H9 (cell line): ENCODE measurements at regions not wholly inside any gene's neighbourhood (a gene's known extent, or its start where the extent isn't known, plus 50 kb on each side); places are given as distances from the start of the nearest gene placed in this dataset.

ENCODE experiments used
- DNase-seq: peaks from one replicate; pipeline ENCODE4 v3.0.0-alpha.2; 2017
- H2AFZ ChIP-seq: one replicate; pipeline ENCODE4 v1.6.1; 2013; ENCODE audit warnings: mild to moderate bottlenecking, low read length, control low read depth, moderate library complexity
- H2AK5ac ChIP-seq: 2 replicates; pipeline ENCODE4 v1.6.1; 2013; ENCODE audit warnings: low read length, control low read depth, mixed read lengths; ENCODE audit not compliant: insufficient read length
- H2BK120ac ChIP-seq: one replicate; pipeline ENCODE4 v1.6.1; 2013; ENCODE audit warnings: low read depth, mild to moderate bottlenecking, low read length, control low read depth, inconsistent platforms; ENCODE audit not compliant: poor library complexity, severe bottlenecking
- H2BK12ac ChIP-seq: 2 replicates; pipeline ENCODE4 v1.6.1; 2013; ENCODE audit warnings: low read length, control low read depth, mixed read lengths, low read depth; ENCODE audit not compliant: insufficient read length
- H2BK15ac ChIP-seq: 2 replicates; pipeline ENCODE4 v1.6.1; 2013; ENCODE audit warnings: low read depth, low read length, control low read depth
- H2BK20ac ChIP-seq: one replicate; pipeline ENCODE4 v1.6.1; 2013; ENCODE audit warnings: low read depth, mild to moderate bottlenecking, low read length, control low read depth, inconsistent platforms; ENCODE audit not compliant: poor library complexity, severe bottlenecking
- H2BK5ac ChIP-seq: 2 replicates; pipeline ENCODE4 v1.6.1; 2013; ENCODE audit warnings: low read length, control low read depth, mixed read lengths; ENCODE audit not compliant: insufficient read length
- H3K14ac ChIP-seq: 2 replicates; pipeline ENCODE4 v1.6.1; 2013; ENCODE audit warnings: low read length, control low read depth; ENCODE audit not compliant: insufficient read depth
- H3K18ac ChIP-seq: 2 replicates; pipeline ENCODE4 v1.6.1; 2013; ENCODE audit warnings: low read depth, mild to moderate bottlenecking, mixed read lengths, low read length, control low read depth; ENCODE audit not compliant: insufficient read length
- H3K23ac ChIP-seq: 2 replicates; pipeline ENCODE4 v1.6.1; 2013; ENCODE audit warnings: low read length, control low read depth, mixed read lengths, low read depth; ENCODE audit not compliant: insufficient read length
- H3K23me2 ChIP-seq: 2 replicates; pipeline ENCODE4 v1.6.1; 2013; ENCODE audit warnings: low read depth, mild to moderate bottlenecking, mixed read lengths, low read length, control low read depth; ENCODE audit not compliant: insufficient read length, poor library complexity, severe bottlenecking
- H3K27ac ChIP-seq: 2 replicates; pipeline ENCODE4 v1.5.1; 2013; ENCODE audit warnings: low read length, control low read depth, mixed read lengths, low read depth; ENCODE audit not compliant: insufficient read length
- H3K27me3 ChIP-seq: 2 replicates; pipeline ENCODE4 v1.6.1; 2013; ENCODE audit warnings: low read length, control low read depth, inconsistent platforms; ENCODE audit not compliant: insufficient read depth
- H3K4ac ChIP-seq: 2 replicates; pipeline ENCODE4 v1.6.1; 2013; ENCODE audit warnings: low read depth, mild to moderate bottlenecking, control low read depth, inconsistent platforms, low read length, moderate library complexity
- H3K4me1 ChIP-seq: 2 replicates; pipeline ENCODE4 v1.6.1; 2013; ENCODE audit warnings: low read length, control low read depth, inconsistent platforms; ENCODE audit not compliant: insufficient read depth
- H3K4me2 ChIP-seq: 2 replicates; pipeline ENCODE4 v1.6.1; 2013; ENCODE audit warnings: low read length, control low read depth, mixed read lengths; ENCODE audit not compliant: insufficient read length, insufficient read depth
- H3K56ac ChIP-seq: 2 replicates; pipeline ENCODE4 v1.6.1; 2013; ENCODE audit warnings: low read depth, mild to moderate bottlenecking, mixed read lengths, low read length, control low read depth; ENCODE audit not compliant: insufficient read length
- H3K79me1 ChIP-seq: 2 replicates; pipeline ENCODE4 v1.6.1; 2013; ENCODE audit warnings: low read depth, mild to moderate bottlenecking, moderate library complexity, low read length, control low read depth, inconsistent platforms; ENCODE audit not compliant: insufficient read depth, poor library complexity, severe bottlenecking
- H3K79me2 ChIP-seq: 2 replicates; pipeline ENCODE4 v1.6.1; 2013; ENCODE audit warnings: low read length, control low read depth, inconsistent platforms; ENCODE audit not compliant: insufficient read depth
- H3K9ac ChIP-seq: 2 replicates; pipeline ENCODE4 v1.6.1; 2013; ENCODE audit warnings: low read length, control low read depth, mixed read lengths; ENCODE audit not compliant: insufficient read length; ENCODE audit errors: extremely low read depth
- H3K9me3 ChIP-seq: one replicate; pipeline ENCODE4 v1.6.1; 2013; ENCODE audit warnings: low read depth, low read length, inconsistent platforms; ENCODE audit not compliant: control insufficient read depth
- H3T11ph ChIP-seq: one replicate; pipeline ENCODE4 v1.6.1; 2013; ENCODE audit warnings: mild to moderate bottlenecking, low read length, control low read depth, inconsistent platforms
- H4K20me1 ChIP-seq: one replicate; pipeline ENCODE4 v1.6.1; 2013; ENCODE audit not compliant: control insufficient read depth, insufficient read length, insufficient read depth
- H4K5ac ChIP-seq: 2 replicates; pipeline ENCODE4 v1.6.1; 2013; ENCODE audit warnings: low read depth, mild to moderate bottlenecking, mixed read lengths, low read length, control low read depth; ENCODE audit not compliant: insufficient read length
- H4K8ac ChIP-seq: replicated peaks from 2 replicates; pipeline ENCODE4 v1.6.1; 2013; ENCODE audit warnings: low read length, control low read depth, mixed read lengths, low read depth; ENCODE audit not compliant: insufficient read length
- H4K91ac ChIP-seq: 2 replicates; pipeline ENCODE4 v1.6.1; 2013; ENCODE audit warnings: low read depth, mild to moderate bottlenecking, moderate library complexity, mixed read lengths, low read length, control low read depth; ENCODE audit not compliant: insufficient read length
- H3K27ac Mint-ChIP-seq, 3 experiments: 2 replicates in 2 of 3; 3 replicates in 1 of 3; pipeline ENCODE4 v1.8.0; 2020 to 2021; ENCODE audit warnings: mixed read lengths in 3 of 3, mild to moderate bottlenecking in 1 of 3, moderate library complexity in 1 of 3
- H3K27me3 Mint-ChIP-seq: 2 replicates; pipeline ENCODE4 v1.8.0; 2021; ENCODE audit warnings: low read depth, mild to moderate bottlenecking, moderate library complexity, mixed read lengths
- H3K36me3 Mint-ChIP-seq, 3 experiments: 2 replicates in 2 of 3; 3 replicates in 1 of 3; pipeline ENCODE4 v1.8.0; 2020 to 2021; ENCODE audit warnings: low read depth in 3 of 3, mixed read lengths in 3 of 3; ENCODE audit not compliant: insufficient read depth in 1 of 3
- H3K4me1 Mint-ChIP-seq, 2 experiments: 2 replicates each; pipeline ENCODE4 v1.8.0; 2020; ENCODE audit warnings: mixed read lengths in 2 of 2
- H3K4me3 Mint-ChIP-seq, 2 experiments: 2 replicates in 1 of 2; 3 replicates in 1 of 2; pipeline ENCODE4 v1.8.0; 2020 to 2021; ENCODE audit warnings: mild to moderate bottlenecking in 2 of 2, mixed read lengths in 2 of 2, moderate library complexity in 1 of 2
- H3K9me3 Mint-ChIP-seq, 2 experiments: 2 replicates in 1 of 2; 3 replicates in 1 of 2; pipeline ENCODE4 v1.8.0; 2020; ENCODE audit warnings: mild to moderate bottlenecking in 2 of 2, mixed read lengths in 2 of 2, moderate library complexity in 1 of 2
- WGBS: extraction: QIAGEN DNeasy Blood & Tissue Kit; methylation state at CpG from one replicate; pipeline ENCODE4 v1.1.7; 2013; ENCODE audit warnings: missing lambda C conversion rate, low lambda C conversion rate, mixed read lengths; ENCODE audit not compliant: insufficient read length; ENCODE audit errors: extremely low coverage; 5-methylcytosine and 5-hydroxymethylcytosine counted together
- TF ChIP-seq, protein P1 (sequence below): fragments of 200-600 bp; sonication (generic); conservative IDR thresholded peaks from 3 replicates; pipeline ENCODE4 v1.8.0; 2021; ENCODE audit warnings: antibody characterized with exemption, mild to moderate bottlenecking

DNA sequence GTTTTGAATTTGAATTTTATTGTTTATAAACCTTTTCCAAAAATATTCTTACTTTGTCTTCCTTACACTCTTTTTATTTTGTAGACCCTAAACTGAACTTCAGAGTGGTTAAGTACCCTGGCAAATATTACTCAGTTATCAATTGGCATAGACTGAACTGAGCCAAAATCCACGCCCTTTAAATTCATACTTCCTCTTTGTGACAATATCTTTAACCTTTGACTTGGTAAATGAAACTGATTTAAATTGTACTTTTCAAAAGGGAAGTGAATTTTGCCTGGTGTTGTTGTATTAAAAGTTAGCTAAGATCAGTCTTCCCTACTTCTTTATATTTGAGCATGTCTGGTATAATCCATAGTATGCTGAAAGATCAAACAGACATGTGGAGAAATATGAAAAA lies 184.3 kb upstream of the USP15 start:
- TF ChIP-seq, protein P1, sequence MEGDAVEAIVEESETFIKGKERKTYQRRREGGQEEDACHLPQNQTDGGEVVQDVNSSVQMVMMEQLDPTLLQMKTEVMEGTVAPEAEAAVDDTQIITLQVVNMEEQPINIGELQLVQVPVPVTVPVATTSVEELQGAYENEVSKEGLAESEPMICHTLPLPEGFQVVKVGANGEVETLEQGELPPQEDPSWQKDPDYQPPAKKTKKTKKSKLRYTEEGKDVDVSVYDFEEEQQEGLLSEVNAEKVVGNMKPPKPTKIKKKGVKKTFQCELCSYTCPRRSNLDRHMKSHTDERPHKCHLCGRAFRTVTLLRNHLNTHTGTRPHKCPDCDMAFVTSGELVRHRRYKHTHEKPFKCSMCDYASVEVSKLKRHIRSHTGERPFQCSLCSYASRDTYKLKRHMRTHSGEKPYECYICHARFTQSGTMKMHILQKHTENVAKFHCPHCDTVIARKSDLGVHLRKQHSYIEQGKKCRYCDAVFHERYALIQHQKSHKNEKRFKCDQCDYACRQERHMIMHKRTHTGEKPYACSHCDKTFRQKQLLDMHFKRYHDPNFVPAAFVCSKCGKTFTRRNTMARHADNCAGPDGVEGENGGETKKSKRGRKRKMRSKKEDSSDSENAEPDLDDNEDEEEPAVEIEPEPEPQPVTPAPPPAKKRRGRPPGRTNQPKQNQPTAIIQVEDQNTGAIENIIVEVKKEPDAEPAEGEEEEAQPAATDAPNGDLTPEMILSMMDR: no peak
- WGBS: no CpG with 5 or more reads among the region's 1 CpG

More for the DNA sequence above, 184.3 kb upstream of the USP15 start:
- Histone ChIP-seq H4K91ac (no peak overlapping the region), H4K20me1 (no peaks in the 10 kb centered on the region), H4K8ac (no peak overlapping the region), H3K23ac (no peak overlapping the region), H2BK20ac (no peak overlapping the region), H3K27ac (no peak overlapping the region), H2BK120ac (no peak overlapping the region), H3K79me1 (no peaks in the 10 kb centered on the region), H4K5ac (no peak overlapping the region), H3K79me2 (no peaks in the 10 kb centered on the region), H2AFZ (no peak overlapping the region), H3K14ac (no peak overlapping the region), H2BK5ac (no peak overlapping the region), H3K9me3 (no peaks in the 10 kb centered on the region), H3K4ac (no peak overlapping the region), H3K18ac (no peak overlapping the region), H3K4me2 (no peak overlapping the region), H2BK15ac (no peak overlapping the region), H2AK5ac (no peak overlapping the region), H2BK12ac (no peak overlapping the region), H3K4me1 (peaks cover 2% of the 10 kb centered on the region; the same call in 1 of the 2 replicates), H3T11ph (no peak overlapping the region), H3K27me3 (no peaks in the 10 kb centered on the region), H3K9ac (no peak overlapping the region), H3K23me2 (no peaks in the 10 kb centered on the region), H3K56ac (no peak overlapping the region)
- H3K27me3 Mint-ChIP-seq: no peaks in the 10 kb centered on the region
- H3K4me3 Mint-ChIP-seq: no peak overlapping the region
- peaks cover 13 to 16% of the 10 kb centered on the region in 2 experiments for H3K4me1 Mint-ChIP-seq
- H3K36me3 Mint-ChIP-seq: no peaks in the 10 kb centered on the region
- no peaks in the 10 kb centered on the region for H3K9me3 Mint-ChIP-seq
- DNase-seq: no peak
- H3K27ac Mint-ChIP-seq: no peak overlapping the region
